ENCODE measurements at regions not wholly inside any gene's neighbourhood (a gene's known extent, or its start where the extent isn't known, plus 50 kb on each side); places are given as distances from the start of the nearest gene placed in this dataset.
"Not testable (repeated sequence)": the region's sequence is repeated elsewhere in the genome, so short reads cannot be mapped to it uniquely, and the experiment has no call there.

GRCh38 chr6:40882323-40882997 lies 156.6 kb downstream of the UNC5CL start:
- DNase-seq: no peak

- no peak for DNase-seq
Observed at GRCh38 chr6:40881501-40881900, 157.5 kb downstream of the UNC5CL start.

- DNase-seq: no peak
Observed at GRCh38 chr6:40880906-40881305, 158.1 kb downstream of the UNC5CL start.

GRCh38 chr6:40879169-40879568 lies 159.9 kb downstream of the UNC5CL start:
- DNase-seq: no peak

GRCh38 chr6:40877362-40877761 lies 161.7 kb downstream of the UNC5CL start:
- peak; percentile 19 for DNase-seq

GRCh38 chr6:40876336-40876735 lies 162.7 kb downstream of the UNC5CL start:
- no peak for DNase-seq

GRCh38 chr6:40874495-40874894 lies 164.5 kb downstream of the UNC5CL start:
- DNase-seq: no peak

- no peak for DNase-seq
Observed at GRCh38 chr6:40871424-40871823, 167.6 kb downstream of the UNC5CL start.

GRCh38 chr6:40868089-40868865 lies 170.7 kb downstream of the UNC5CL start:
- DNase-seq: not testable (repeated sequence)

- not testable (repeated sequence) for DNase-seq
Observed at GRCh38 chr6:40867527-40867926, 171.5 kb downstream of the UNC5CL start.

GRCh38 chr6:40865259-40865658 lies 173.8 kb downstream of the UNC5CL start:
- not testable (repeated sequence) for DNase-seq

- no peak for DNase-seq
Observed at GRCh38 chr6:40860443-40860842, 178.6 kb downstream of the UNC5CL start.

GRCh38 chr6:40856271-40856670 lies 182.8 kb downstream of the UNC5CL start:
- no peak for DNase-seq

GRCh38 chr6:40855168-40855880 lies 183.7 kb downstream of the UNC5CL start:
- no peak for DNase-seq

GRCh38 chr6:40854592-40854991 lies 184.4 kb downstream of the UNC5CL start:
- DNase-seq: no peak

- peak; percentile 13 for DNase-seq
Observed at GRCh38 chr6:40852779-40853373, 186.1 kb downstream of the UNC5CL start.

- no peak for DNase-seq
Observed at GRCh38 chr6:40849546-40849945, 189.5 kb downstream of the UNC5CL start.

GRCh38 chr6:40848868-40849514 lies 190.0 kb downstream of the UNC5CL start:
- DNase-seq: no peak

GRCh38 chr6:40848038-40848437 lies 191.0 kb downstream of the UNC5CL start:
- no peak for DNase-seq

GRCh38 chr6:40845553-40845952 lies 193.5 kb downstream of the UNC5CL start:
- peak; percentile 19 for DNase-seq

- no peak for DNase-seq
Observed at GRCh38 chr6:40844246-40844645, 194.8 kb downstream of the UNC5CL start.

GRCh38 chr6:40841721-40842120 lies 197.3 kb downstream of the UNC5CL start:
- DNase-seq: no peak

- DNase-seq: no peak
Observed at GRCh38 chr6:40832691-40833090, 206.3 kb downstream of the UNC5CL start.
